HG03103 (cell line): ENCODE measurements at regions not wholly inside any gene's neighbourhood (a gene's known extent, or its start where the extent isn't known, plus 50 kb on each side); places are given as distances from the start of the nearest gene placed in this dataset.

Experiments
- ATAC-seq: cut with Tn5 transposase; IDR thresholded peaks from one replicate; pipeline ENCODE4 v1.9.1; 2021; ENCODE audit warnings: low read depth; ENCODE audit not compliant: unreplicated experiment

GRCh38 chr13:29909975-29910674 is 59.7 kb upstream of the UBL3 start:
- no peak for ATAC-seq

- no peak for ATAC-seq
Measured at GRCh38 chr13:29909081-29909730, 58.8 kb upstream of the UBL3 start.

DNA sequence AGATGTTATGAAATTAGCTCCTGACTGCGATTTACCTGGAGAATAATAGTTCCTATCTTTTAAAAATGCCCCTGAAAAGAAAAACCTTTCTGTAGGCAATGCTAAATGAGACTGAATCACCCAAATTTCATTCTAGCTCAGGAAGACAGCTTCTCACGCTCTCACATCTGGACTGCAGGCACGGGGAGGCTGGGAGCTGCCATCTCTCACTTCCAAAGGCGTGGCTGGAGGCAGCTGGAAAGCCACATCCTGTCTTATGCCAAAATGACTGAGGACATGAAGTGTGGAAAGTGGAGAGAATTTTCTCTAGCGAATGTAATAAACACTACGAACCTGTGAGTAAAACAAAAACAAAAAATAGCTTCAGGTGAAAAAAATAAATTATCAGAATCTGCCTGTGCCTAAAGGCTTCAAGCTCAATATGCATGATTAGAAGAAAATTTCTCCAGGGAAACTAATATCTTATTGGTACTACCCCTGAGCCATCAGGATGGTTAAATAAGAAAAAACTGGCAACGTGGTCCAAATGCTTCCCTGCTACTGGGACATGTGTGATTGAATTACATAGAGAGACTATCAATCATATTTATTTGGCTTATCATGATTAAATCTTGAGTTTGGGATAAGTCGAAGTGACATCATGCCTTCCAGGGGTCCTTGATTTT is 58.1 kb upstream of the UBL3 start:
- ATAC-seq = no peak

- ATAC-seq = no peak
Measured at GRCh38 chr13:29907670-29908069, 57.3 kb upstream of the UBL3 start.

DNA sequence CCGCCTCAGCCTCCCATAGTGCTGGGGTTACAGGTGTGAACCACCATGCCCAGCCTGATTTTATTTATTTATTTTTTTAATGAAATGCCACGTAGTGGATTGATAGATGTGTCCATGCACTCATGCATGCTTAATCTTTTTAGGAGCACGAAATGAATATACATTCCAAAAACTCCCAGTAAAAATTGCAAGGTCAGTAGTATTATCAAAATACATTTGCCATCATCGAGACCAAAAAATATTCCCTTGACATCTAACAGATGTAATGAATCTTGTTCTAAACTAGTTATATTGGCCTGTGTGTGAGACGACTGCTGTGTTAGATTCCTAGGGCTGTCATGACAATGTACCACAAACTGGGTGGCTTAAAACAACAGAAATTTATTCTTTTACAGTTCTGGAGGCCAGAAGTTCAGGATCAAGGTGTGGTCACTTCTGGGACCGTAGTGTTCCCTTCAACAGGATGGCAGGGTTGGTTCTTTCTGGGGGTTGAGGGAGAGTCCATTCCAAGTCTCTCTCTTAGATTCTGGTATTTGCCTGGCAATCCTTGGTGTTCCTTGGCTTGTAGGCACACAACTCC is 56.1 kb upstream of the UBL3 start:
- no peak for ATAC-seq

- no peak for ATAC-seq
Measured at GRCh38 chr13:29905845-29906244, 55.4 kb upstream of the UBL3 start.

GRCh38 chr13:29903996-29904395 is 53.6 kb upstream of the UBL3 start:
- ATAC-seq = no peak

DNA sequence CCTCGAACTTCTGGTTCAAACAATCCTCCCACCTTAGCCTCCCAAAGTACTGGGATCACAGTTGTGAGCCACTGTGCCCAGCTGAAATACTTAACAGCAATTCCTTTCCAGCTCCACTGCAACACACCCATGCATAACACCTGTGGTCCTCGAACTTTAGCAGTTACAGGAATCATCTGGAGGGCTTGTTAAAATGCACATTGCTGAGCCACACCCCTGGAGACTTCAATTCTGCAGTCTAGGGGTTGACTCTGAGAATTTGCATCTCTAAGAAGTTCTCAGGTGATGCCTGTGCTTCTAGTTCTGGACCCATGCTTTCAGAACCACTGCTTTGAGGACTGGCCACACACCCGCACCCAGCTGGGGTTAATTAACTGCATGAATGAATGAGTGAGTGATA is 53.1 kb upstream of the UBL3 start:
- no peak for ATAC-seq

DNA sequence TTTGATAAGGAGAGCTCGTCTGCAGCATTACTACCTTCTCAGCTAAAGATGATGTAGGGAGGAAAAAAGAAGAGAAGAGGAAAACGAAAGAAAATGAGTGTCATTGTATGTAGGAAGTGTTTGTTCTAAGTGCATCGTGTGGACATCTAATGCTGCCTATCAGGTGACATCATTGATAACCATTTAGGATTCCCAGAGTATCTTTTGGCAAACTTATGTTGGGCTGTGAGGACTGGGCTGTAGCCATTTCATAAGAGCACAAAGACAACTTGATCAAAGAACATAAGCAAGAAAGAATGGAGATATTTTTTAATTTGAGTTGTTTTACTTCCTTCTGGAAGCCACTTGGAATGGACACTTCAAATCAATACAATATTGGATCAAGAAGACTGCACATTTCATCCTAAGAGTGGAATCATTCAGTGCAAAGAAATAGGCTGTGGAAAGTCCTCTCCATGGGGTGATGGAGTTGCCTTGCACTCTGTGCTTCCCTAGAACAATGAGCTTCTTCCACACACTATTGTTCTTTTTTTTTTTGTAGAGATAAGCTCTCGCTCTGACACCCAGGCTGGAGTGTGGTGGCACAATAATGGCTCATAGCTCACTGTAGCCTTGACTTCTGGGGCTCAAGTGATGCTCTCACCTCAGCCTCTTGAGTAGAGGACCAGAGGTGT is 52.4 kb upstream of the UBL3 start:
- ATAC-seq = no peak

- no peak for ATAC-seq
Measured at GRCh38 chr13:29901710-29902631, 51.6 kb upstream of the UBL3 start.
